Spleen (tissue), 7 donors: ENCODE measurements at regions not wholly inside any gene's neighbourhood (a gene's known extent, or its start where the extent isn't known, plus 50 kb on each side); places are given as distances from the start of the nearest gene placed in this dataset.
"Not testable (repeated sequence)": the region's sequence is repeated elsewhere in the genome, so short reads cannot be mapped to it uniquely, and the experiment has no call there.

Experiments used
- POLR2A ChIP-seq, 3 donors: fragments of 450-650 bp; IDR thresholded peaks; one replicate each; pipeline ENCODE4 v1.5.1; 2017; ENCODE audit warnings: antibody characterized with exemption in 3 of 3, mild to moderate bottlenecking in 1 of 3
- TF ChIP-seq, protein P1 (sequence below), 11 experiments: fragments of 200-600 bp in 7 of 11; fragments of 450-650 bp in 4 of 11; sonication (generic) in 4 of 11; IDR thresholded peaks in 8 of 11; conservative IDR thresholded peaks in 3 of 11; 1 replicate in 7 of 11; 2 replicates in 4 of 11; pipeline versions ENCODE4 v1.4.0 to v1.8.0; 2016 to 2021; ENCODE audit warnings: antibody characterized with exemption in 11 of 11, inconsistent platforms in 4 of 11, mild to moderate bottlenecking in 1 of 11
- donor health status: DM: no; HTN: no; CAD: no; lungs with moderate emphysema.
- donor health status: DM: no; HTN: no; CAD: no.
- donor health status: DM: no; HTN: no; CAD: no.

GRCh38 chr9:6101725-6102124 is 86.3 kb upstream of the RANBP6 start:
- TF ChIP-seq, protein P1, sequence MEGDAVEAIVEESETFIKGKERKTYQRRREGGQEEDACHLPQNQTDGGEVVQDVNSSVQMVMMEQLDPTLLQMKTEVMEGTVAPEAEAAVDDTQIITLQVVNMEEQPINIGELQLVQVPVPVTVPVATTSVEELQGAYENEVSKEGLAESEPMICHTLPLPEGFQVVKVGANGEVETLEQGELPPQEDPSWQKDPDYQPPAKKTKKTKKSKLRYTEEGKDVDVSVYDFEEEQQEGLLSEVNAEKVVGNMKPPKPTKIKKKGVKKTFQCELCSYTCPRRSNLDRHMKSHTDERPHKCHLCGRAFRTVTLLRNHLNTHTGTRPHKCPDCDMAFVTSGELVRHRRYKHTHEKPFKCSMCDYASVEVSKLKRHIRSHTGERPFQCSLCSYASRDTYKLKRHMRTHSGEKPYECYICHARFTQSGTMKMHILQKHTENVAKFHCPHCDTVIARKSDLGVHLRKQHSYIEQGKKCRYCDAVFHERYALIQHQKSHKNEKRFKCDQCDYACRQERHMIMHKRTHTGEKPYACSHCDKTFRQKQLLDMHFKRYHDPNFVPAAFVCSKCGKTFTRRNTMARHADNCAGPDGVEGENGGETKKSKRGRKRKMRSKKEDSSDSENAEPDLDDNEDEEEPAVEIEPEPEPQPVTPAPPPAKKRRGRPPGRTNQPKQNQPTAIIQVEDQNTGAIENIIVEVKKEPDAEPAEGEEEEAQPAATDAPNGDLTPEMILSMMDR (IDR thresholded peaks at IDR 0.05 in 8 of 11, conservative IDR thresholded peaks at IDR 0.05 in 3 of 11): not testable (repeated sequence)
- TF ChIP-seq POLR2A (IDR thresholded peaks at IDR 0.05): not testable (repeated sequence)
